Activated naive CD8-positive, alpha-beta T cell treated with anti-CD3 and anti-CD28 coated beads, Interleukin-2, amount 50 U/mL, for 24 hours (primary cell): ENCODE measurements at regions not wholly inside any gene's neighbourhood (a gene's known extent, or its start where the extent isn't known, plus 50 kb on each side); places are given as distances from the start of the nearest gene placed in this dataset.

Source experiments
- ATAC-seq: fragments of 150-1000 bp; cut with Tn5 transposase; one replicate; pipeline ENCODE4 v1.10.0; 2021
- DNase-seq: peaks from one replicate; pipeline ENCODE4 v3.0.0; 2021
- H3K27ac Mint-ChIP-seq: one replicate; pipeline ENCODE4 v1.8.0; 2021; ENCODE audit warnings: mild to moderate bottlenecking, mixed read lengths
- H3K27me3 Mint-ChIP-seq: one replicate; pipeline ENCODE4 v1.8.0; 2021; ENCODE audit warnings: mixed read lengths
- H3K36me3 Mint-ChIP-seq: one replicate; pipeline ENCODE4 v1.8.0; 2021; ENCODE audit warnings: low read depth, mixed read lengths
- H3K4me1 Mint-ChIP-seq: one replicate; pipeline ENCODE4 v1.8.0; 2021; ENCODE audit warnings: mixed read lengths
- H3K4me3 Mint-ChIP-seq: one replicate; pipeline ENCODE4 v1.8.0; 2021; ENCODE audit warnings: mild to moderate bottlenecking, moderate library complexity, mixed read lengths
- H3K9me3 Mint-ChIP-seq: one replicate; pipeline ENCODE4 v1.8.0; 2021; ENCODE audit warnings: mixed read lengths

DNA sequence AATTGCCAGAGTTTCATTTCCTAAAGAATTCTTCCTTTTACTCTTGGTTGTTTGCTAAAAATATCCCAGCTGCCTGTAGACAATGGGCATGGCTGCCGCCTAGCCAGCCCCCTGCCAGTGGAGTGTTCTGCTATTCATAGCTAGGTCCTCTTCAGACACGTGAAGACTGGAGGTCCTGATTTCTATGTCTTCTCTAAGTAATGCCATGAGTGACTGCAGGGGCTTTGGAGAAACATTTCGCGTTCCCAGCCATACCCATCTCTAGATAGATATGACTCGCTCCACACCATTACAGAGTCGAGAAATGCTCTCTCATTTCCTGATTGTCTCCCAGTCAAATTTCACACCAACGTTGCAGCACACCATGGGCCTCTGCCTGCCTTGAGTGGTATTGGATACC lies 99.5 kb upstream of the BACE2 start:
- no peaks in the 10 kb centered on the region for H3K36me3 Mint-ChIP-seq
- H3K27ac Mint-ChIP-seq: no peak overlapping the region
- peaks cover 32% of the 10 kb centered on the region for H3K27me3 Mint-ChIP-seq
- H3K4me1 Mint-ChIP-seq: peaks cover 7% of the 10 kb centered on the region
- ATAC-seq (no peak), DNase-seq (no peak)
- no peaks in the 10 kb centered on the region for H3K9me3 Mint-ChIP-seq
- H3K4me3 Mint-ChIP-seq: peak overlapping the region; percentile 56

DNA sequence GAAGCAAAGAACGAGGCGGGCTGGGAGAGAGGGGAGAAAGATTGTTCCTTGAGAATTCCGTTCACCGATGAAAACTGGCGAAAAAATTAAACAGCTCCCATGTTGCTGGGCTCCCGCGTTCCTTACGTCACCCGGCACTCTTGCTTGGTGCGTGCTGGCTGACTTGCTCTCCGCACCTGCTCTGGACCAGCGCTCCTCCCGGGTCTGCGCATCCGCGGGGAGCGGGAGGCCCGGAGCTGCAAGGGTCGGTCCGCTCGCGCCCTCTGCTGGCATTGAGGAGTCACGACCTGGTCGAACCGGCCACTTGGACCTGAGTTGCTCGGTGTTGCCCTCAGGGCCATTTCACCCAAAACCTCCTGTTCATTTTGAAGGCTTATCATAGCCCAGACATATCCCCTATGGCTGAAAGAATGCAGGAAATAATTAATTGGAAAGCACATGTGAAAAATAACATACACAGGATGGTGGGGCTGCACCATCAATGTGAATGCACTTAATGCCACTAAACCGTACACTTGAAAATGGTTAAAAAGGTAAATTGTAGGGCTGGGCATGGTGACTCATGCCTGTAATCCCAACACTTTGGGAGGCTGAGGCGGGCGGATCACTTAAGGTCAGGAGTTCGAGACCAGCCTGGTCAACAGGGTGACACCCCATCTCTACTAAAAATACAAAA lies 98.9 kb upstream of the BACE2 start:
- no peaks in the 10 kb centered on the region for H3K9me3 Mint-ChIP-seq
- peaks cover 32% of the 10 kb centered on the region for H3K27me3 Mint-ChIP-seq
- peak overlapping the region; percentile 56 for H3K4me3 Mint-ChIP-seq
- H3K36me3 Mint-ChIP-seq: no peaks in the 10 kb centered on the region
- peaks cover 7% of the 10 kb centered on the region for H3K4me1 Mint-ChIP-seq
- ATAC-seq: peak; percentile 58
- H3K27ac Mint-ChIP-seq: no peak overlapping the region
- DNase-seq: peak; percentile 83

DNA sequence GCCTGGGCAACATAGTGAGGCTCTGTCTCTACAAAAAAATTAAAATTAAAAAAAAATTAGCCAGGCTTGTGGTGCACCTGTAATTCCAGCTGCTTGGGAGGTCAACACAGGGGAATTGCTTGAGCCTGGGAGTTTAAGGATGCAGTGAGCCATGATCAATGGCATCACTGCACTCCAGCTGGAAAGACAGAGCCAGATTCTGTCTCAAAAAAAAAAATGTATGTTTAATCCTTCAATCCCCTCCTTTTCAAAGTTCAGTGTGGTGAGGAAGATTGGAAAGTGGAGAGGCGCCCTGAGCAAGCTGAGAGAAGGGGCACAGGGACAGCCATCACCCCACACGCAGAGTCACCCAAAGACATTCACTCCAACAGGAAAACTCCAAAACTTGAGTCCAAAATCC lies 97.7 kb upstream of the BACE2 start:
- Mint-ChIP-seq H3K9me3 (no peaks in the 10 kb centered on the region), H3K4me1 (peaks cover 7% of the 10 kb centered on the region), H3K27ac (no peak overlapping the region), H3K36me3 (no peaks in the 10 kb centered on the region), H3K4me3 (no peak overlapping the region), H3K27me3 (peaks cover 28% of the 10 kb centered on the region)
- DNase-seq (no peak), ATAC-seq (no peak)

DNA sequence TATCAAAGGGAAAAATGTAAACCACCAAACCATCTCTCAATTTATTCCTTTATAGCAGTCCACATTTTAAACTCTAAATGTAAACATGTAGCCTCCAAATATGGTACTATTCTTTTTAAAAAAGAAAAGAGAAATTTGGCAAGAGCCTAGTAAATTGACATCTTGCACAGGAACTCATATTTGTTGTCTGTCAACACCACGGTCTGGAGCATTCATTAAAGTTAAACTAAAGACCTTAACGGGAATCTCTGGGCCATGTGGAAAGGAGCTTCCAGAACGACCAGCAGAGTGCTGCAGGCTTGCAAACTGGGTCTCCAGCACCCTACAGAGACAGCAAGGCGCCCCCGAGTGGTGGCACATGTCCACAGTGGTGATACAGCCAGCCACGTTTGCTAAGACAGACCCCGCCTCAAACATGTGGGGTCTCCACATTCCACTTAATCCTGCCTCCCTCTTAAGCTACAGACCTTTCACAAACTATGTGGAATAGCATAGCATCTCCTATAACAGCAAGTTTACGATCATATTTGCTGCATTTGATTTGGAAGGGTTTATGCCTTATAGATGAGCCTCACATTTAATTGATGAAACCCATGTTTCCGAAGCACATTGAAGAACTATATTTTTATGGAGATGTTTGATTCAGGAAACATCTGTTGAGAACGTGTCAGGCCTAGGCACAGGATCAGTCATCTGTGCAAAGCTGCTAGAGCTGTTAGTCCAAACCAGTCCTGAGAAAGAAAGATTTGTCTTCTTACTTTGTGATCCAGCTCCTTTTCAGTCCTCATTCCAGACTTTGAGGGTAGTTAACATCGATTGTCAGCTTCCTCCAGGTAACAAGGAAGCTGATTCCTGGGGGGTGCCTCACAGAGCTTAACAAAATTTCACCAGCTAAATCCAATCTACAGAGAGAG lies 96.4 kb upstream of the BACE2 start:
- peak; percentile 3 for DNase-seq
- no peak overlapping the region for H3K4me3 Mint-ChIP-seq

DNA sequence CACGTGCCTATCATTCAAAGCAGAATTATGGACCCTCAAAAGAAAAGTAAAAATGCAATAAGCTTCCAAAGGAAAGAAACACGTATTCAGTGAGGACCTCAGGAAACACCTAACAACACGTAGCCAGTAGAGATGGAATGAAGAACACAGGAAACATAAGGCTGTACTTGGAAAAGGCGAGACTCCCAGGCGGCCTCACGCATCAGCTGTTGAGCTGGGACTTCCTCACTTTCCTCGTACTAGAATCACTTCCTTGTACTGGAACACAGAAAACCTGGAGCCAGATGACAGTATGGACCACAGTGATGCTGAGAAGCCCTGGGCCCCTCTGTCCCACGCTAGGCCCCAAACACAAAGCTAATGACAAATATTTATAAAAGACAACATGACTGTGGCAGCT lies 94.4 kb upstream of the BACE2 start:
- no peaks in the 10 kb centered on the region for H3K36me3 Mint-ChIP-seq
- H3K27me3 Mint-ChIP-seq: peaks cover 15% of the 10 kb centered on the region
- H3K4me3 Mint-ChIP-seq: no peak overlapping the region
- ATAC-seq: no peak
- no peak overlapping the region for H3K27ac Mint-ChIP-seq
- H3K9me3 Mint-ChIP-seq: no peaks in the 10 kb centered on the region
- peaks cover 4% of the 10 kb centered on the region for H3K4me1 Mint-ChIP-seq
- no peak for DNase-seq

More for the DNA sequence above, 96.4 kb upstream of the BACE2 start:
- no peaks in the 10 kb centered on the region for H3K9me3 Mint-ChIP-seq
- peaks cover 28% of the 10 kb centered on the region for H3K27me3 Mint-ChIP-seq
- H3K27ac Mint-ChIP-seq: no peak overlapping the region
- peaks cover 7% of the 10 kb centered on the region for H3K4me1 Mint-ChIP-seq
- H3K36me3 Mint-ChIP-seq: no peaks in the 10 kb centered on the region
- no peak for ATAC-seq

DNA sequence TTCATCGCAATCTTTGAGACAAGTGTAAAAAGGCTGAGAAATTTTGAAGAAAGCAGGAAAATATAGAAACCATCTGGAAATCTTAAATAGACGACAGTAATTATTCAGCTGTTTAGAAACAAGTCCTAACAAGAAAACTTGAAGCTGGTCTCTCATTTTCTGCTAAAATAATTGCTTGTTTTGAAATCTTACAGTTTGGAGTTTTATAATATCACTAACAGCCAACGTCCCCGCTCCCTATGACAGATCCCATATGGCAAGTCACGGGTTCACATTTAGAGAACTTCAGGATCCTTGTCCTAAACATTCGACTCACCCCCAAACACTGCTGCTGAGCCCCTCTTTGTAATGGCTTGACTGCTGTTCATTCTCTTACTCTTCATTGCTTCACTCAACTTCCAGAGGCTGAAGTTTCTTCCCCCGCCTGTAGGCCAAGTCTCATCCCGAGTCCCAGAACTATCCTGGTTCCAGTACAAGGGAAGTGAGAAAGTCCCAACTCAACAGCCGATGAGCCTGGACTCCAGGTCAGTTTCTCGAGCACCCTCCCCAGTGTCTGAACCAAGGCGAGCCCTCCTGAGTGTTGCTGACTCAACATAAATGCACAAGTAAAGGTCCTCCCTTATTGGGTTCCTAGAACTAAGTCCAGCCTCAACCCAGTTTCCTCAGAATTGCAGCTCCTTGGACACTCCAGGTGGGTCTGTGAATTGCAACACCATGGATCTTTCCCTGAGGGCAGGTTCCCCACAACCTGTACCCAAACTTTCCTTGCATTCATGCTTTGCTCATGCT lies 93.4 kb upstream of the BACE2 start:
- no peaks in the 10 kb centered on the region for H3K36me3 Mint-ChIP-seq
- no peaks in the 10 kb centered on the region for H3K9me3 Mint-ChIP-seq
- no peak overlapping the region for H3K4me3 Mint-ChIP-seq

DNA sequence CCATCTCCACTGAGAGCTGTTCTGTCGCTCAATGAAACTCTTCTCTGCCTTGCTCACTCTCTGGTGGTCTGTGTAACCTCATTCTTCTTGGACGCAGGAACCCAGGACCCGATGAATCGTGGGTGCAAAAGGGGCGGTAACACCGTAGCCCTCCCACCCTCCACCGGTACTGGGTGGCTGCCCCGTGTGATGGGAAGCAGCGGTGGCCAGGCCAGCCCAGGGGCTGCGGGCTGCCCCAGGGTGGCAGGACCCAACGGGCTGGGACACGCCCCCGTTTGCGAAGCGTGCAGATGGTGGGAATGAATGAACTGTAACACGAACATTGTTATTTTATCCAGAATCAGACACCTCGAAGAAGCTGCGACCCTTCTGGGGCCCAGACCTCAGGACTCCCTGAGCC lies 92.3 kb upstream of the BACE2 start:
- DNase-seq (no peak), ATAC-seq (no peak)
- no peaks in the 10 kb centered on the region for H3K4me1 Mint-ChIP-seq
- no peaks in the 10 kb centered on the region for H3K36me3 Mint-ChIP-seq
- H3K9me3 Mint-ChIP-seq: no peaks in the 10 kb centered on the region
- H3K27ac Mint-ChIP-seq: no peak overlapping the region
- H3K27me3 Mint-ChIP-seq: peaks cover 8% of the 10 kb centered on the region
- H3K4me3 Mint-ChIP-seq: no peak overlapping the region

More for the DNA sequence above, 93.4 kb upstream of the BACE2 start:
- ATAC-seq: no peak
- Mint-ChIP-seq H3K27me3 (peaks cover 10% of the 10 kb centered on the region), H3K27ac (no peak overlapping the region), H3K4me1 (no peaks in the 10 kb centered on the region)
- DNase-seq: no peak

DNA sequence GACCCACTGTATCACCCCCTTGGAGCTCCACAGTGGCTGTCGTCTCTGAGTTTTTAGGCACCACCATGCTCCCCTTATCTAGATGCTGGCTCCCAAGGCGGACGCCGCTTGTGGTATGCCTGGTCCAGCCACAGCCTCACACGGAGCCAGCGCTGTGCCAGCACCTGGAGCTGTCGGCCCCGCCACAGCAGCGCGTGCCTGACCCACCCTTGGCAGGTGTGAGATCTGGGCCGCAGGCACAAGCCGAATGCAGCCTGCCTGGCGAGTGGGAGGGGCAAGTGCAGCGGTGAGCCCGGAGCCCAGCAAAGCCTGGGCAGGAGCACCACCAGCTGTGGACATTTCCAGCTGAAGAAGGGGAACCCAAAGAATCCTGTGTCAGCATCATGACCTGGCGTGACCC lies 91.9 kb upstream of the BACE2 start:
- Mint-ChIP-seq H3K27ac (no peak overlapping the region), H3K4me3 (no peak overlapping the region), H3K4me1 (no peaks in the 10 kb centered on the region), H3K27me3 (peaks cover 8% of the 10 kb centered on the region), H3K36me3 (no peaks in the 10 kb centered on the region), H3K9me3 (no peaks in the 10 kb centered on the region)
- DNase-seq: no peak
- ATAC-seq: no peak

DNA sequence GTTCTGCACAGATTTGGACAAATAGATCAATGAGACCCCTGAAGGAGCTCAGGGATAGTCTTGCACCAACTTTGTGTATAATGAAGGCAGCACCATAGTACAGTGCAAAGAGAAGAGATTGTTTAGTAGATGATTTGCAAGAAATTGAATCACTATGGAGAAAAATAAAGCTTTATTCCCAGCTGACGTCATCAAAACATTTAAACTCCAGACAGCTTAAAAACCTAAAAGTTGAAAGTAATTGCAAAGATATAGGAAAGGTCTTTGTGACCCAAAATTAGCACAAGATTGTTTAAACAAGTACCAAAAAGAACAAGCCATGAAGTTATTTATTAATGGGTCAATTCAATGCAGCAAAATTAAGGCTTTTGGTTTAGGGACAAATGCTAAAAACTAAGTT lies 88.8 kb upstream of the BACE2 start:
- no peak overlapping the region for H3K4me3 Mint-ChIP-seq
- H3K9me3 Mint-ChIP-seq: no peaks in the 10 kb centered on the region
- no peak overlapping the region for H3K27ac Mint-ChIP-seq
- ATAC-seq (no peak), DNase-seq (no peak)
- no peaks in the 10 kb centered on the region for H3K4me1 Mint-ChIP-seq
- peaks cover 9% of the 10 kb centered on the region for H3K27me3 Mint-ChIP-seq
- H3K36me3 Mint-ChIP-seq: no peaks in the 10 kb centered on the region

DNA sequence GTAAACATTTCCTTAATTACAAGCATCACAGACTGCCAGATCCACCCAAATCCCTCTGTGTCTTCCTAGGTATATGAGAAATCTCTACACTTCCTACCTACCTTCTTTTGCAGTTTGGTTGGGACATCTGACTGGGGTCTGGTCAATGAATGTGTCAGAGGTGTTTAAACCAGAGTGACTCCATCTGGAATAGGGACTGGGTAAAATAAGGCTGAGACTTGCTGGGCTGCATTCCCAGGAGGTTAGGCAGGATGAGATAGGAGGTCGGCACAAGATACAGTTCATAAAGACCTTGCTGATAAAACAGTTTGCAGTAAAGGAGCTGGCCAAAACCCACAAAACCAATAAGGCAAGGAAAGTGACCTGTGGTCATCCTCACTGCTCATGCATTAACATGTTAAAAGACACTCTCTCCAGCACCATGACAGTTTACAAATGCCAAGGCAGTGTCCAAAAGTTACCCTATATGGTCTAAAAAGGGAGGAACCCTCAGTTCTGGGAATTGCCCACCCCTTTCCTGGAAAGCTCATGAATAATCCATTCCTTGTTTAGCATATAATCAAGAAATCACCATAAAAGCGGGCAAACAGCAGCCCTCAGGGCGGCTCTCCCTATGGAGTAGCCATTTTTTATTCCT lies 87.4 kb upstream of the BACE2 start:
- DNase-seq: no peak
- H3K36me3 Mint-ChIP-seq: no peaks in the 10 kb centered on the region
- no peaks in the 10 kb centered on the region for H3K4me1 Mint-ChIP-seq
- peak overlapping the region; percentile 34 for H3K27ac Mint-ChIP-seq
- no peak for ATAC-seq
- no peak overlapping the region for H3K4me3 Mint-ChIP-seq
- peaks cover 9% of the 10 kb centered on the region for H3K27me3 Mint-ChIP-seq
- no peaks in the 10 kb centered on the region for H3K9me3 Mint-ChIP-seq

DNA sequence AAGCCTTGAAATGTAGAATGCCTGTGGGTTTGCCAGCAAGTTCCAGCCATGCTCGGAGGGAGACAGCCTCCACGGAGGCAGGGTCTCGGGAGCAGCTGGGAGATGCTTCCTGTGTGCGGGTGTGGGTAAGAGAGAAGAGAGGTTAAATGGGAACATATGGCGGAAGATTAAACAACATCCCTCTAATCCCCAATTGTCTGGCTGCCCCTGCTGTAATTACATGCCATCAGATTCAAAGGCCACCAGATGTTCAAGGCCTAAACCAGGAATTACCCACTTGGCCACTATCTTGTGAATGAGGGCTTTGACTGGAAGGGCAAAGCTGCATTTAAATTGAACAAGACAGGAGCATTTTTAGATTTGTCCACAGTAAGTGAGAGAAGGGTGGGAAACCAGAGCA lies 81.4 kb upstream of the BACE2 start:
- no peak for ATAC-seq

DNA sequence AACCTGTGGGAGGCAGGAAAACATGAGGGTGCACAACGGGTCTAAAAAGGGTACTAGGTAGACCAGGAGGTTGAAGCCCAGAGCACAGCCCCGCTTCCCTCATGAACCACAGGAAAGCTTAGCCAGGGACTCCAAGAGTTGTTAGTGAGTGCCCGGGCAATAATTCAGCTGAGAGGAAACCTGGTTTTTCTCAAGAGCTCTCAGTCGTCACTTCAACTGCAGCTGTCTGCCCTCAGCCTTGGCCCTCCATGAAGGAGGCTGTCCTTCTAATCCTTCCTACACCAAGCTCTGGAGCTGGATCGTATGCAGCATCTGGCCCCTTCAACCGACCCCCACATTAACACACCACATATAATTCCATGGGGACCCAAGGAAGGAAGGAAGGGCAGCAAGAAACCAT lies 77.0 kb upstream of the BACE2 start:
- Mint-ChIP-seq H3K4me3 (no peak overlapping the region), H3K27ac (no peak overlapping the region), H3K4me1 (no peaks in the 10 kb centered on the region), H3K27me3 (peaks cover 1% of the 10 kb centered on the region), H3K36me3 (no peaks in the 10 kb centered on the region), H3K9me3 (no peaks in the 10 kb centered on the region)
- no peak for ATAC-seq
- DNase-seq: no peak

More for the DNA sequence above, 81.4 kb upstream of the BACE2 start:
- H3K4me3 Mint-ChIP-seq: no peak overlapping the region
- H3K4me1 Mint-ChIP-seq: no peaks in the 10 kb centered on the region
- H3K36me3 Mint-ChIP-seq: no peaks in the 10 kb centered on the region
- peaks cover 3% of the 10 kb centered on the region for H3K27me3 Mint-ChIP-seq
- DNase-seq: no peak
- no peaks in the 10 kb centered on the region for H3K9me3 Mint-ChIP-seq
- H3K27ac Mint-ChIP-seq: no peak overlapping the region

DNA sequence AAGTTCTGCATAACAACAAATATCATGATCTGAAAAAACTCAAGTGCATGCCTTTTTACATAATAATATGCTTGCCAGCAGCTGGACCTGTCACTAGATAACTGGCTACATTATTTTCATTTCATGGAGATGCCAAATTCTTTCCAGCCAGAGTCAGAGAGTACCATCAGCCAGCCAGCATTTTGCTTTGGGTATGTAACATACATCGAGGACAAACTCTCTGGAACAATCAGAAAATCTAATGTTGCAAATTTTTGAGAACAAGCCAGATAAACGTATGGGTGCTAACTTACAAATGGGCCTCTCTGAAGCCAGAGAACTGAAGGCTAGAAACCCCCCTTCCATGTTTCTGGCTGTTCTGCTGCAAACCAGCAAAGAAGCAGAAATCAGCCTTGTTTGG lies 76.3 kb upstream of the BACE2 start:
- Mint-ChIP-seq H3K27me3 (peaks cover 3% of the 10 kb centered on the region), H3K36me3 (no peaks in the 10 kb centered on the region), H3K4me1 (no peaks in the 10 kb centered on the region), H3K27ac (no peak overlapping the region), H3K4me3 (no peak overlapping the region), H3K9me3 (no peaks in the 10 kb centered on the region)
- ATAC-seq (no peak), DNase-seq (no peak)

DNA sequence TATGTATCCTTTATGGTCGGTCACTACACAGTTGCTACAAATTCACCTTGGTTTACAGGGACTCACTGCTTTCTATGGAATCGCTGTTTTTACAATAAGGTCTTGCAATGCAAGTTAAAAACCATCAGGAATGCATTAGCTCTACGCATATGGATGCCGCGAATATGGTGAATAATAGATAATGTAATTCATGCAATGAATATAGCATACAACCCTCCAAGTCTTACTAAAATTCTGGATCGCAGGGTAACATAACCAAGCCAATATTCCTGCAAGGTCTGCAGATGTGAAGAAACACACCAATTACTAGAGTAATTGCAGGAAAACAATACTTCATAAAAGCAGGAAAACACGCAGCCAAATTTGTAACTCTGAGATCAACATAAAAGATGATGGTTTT lies 75.6 kb upstream of the BACE2 start:
- ATAC-seq (no peak), DNase-seq (no peak)
- H3K9me3 Mint-ChIP-seq: no peaks in the 10 kb centered on the region
- H3K27ac Mint-ChIP-seq: no peak overlapping the region
- H3K27me3 Mint-ChIP-seq: peaks cover 3% of the 10 kb centered on the region
- no peaks in the 10 kb centered on the region for H3K4me1 Mint-ChIP-seq
- H3K36me3 Mint-ChIP-seq: no peaks in the 10 kb centered on the region
- H3K4me3 Mint-ChIP-seq: no peak overlapping the region
